ENCODE measurements at regions not wholly inside any gene's neighbourhood (a gene's known extent, or its start where the extent isn't known, plus 50 kb on each side); places are given as distances from the start of the nearest gene placed in this dataset.

- DNase-seq (ENCODE audit: low read depth in 3 of 3, low spot score in 1 of 3): peak in 1 of 3 donors; percentile 28
Measured at GRCh38 chr14:49971156-49972130, 78.6 kb downstream of the ARF6 start.

- DNase-seq (ENCODE audit: low read depth in 3 of 3, low spot score in 1 of 3): no peak
Measured at GRCh38 chr14:49972131-49972671, 79.3 kb downstream of the ARF6 start.

GRCh38 chr14:49972823-49973222 lies 79.9 kb downstream of the ARF6 start:
- DNase-seq (ENCODE audit: low read depth in 3 of 3, low spot score in 1 of 3): no peak

DNA sequence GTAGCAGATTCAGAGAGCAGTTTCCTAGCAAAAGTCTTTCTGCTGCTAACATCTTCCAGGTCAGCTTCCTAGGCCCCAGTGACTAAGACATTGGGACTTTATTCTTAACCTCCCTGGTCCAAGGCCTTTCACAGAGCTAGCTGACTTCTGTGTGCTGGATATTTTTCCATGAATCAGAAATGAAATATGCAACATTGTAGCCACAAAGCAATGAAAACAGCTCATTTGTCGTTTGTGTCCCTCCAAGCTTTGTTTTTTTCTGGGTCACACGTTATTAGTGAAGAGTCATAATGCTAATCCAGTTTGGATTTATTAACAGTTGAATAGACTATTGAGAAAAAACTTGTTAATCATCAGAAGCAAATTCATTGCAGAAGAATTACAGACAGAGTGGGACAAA lies 82.4 kb downstream of the ARF6 start:
- DNase-seq (ENCODE audit: low read depth in 3 of 3, low spot score in 1 of 3): no peak

DNA sequence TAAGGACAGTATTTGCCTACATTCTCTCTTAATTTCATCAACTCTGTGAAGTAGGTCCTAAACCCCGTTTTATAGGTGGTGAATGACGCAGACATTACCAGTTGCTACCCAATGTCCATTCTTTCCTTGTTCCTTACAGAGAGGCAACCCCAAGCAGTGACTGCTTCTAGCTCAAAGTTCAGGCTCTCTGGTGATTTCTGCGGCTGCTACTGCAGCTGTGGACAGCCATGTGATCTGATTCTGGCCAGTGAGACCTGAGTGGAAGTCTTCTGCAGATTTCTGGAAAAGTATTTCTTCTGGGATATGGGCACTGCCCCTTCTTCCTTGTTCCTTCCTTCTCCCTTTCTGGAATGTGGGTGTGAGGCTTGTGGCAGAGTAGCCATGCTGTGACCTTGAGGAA lies 82.9 kb downstream of the ARF6 start:
- no peak for DNase-seq (ENCODE audit: low read depth in 3 of 3, low spot score in 1 of 3)

- DNase-seq (ENCODE audit: low read depth in 3 of 3, low spot score in 1 of 3): no peak
Measured at GRCh38 chr14:49977126-49977841, 84.4 kb downstream of the ARF6 start.

GRCh38 chr14:49980027-49980426 lies 87.1 kb downstream of the ARF6 start:
- no peak for DNase-seq (ENCODE audit: low read depth in 3 of 3, low spot score in 1 of 3)

GRCh38 chr14:49982082-49982481 lies 89.2 kb downstream of the ARF6 start:
- no peak for DNase-seq (ENCODE audit: low read depth in 3 of 3, low spot score in 1 of 3)

GRCh38 chr14:49982501-49982951 lies 89.6 kb downstream of the ARF6 start:
- no peak for DNase-seq (ENCODE audit: low read depth in 3 of 3, low spot score in 1 of 3)

DNA sequence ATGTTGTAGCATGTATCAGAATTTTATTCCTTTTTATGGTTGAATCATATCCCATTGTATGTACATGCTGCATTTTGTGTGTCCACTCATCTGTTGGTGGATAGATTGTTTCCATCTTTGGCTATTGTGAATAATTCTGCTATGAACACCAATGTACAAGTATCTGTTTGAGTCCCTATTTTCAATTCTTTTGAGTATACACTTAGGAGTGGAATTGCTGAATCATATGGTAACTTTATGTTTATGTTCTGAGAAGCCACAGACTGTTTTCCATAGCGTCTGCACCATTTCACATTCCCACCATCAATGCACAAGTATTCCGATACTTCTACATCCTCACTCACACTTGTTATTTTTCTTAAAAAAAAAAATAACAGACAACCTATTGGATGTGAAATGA lies 91.5 kb downstream of the ARF6 start:
- DNase-seq (ENCODE audit: low read depth in 3 of 3, low spot score in 1 of 3): no peak

DNA sequence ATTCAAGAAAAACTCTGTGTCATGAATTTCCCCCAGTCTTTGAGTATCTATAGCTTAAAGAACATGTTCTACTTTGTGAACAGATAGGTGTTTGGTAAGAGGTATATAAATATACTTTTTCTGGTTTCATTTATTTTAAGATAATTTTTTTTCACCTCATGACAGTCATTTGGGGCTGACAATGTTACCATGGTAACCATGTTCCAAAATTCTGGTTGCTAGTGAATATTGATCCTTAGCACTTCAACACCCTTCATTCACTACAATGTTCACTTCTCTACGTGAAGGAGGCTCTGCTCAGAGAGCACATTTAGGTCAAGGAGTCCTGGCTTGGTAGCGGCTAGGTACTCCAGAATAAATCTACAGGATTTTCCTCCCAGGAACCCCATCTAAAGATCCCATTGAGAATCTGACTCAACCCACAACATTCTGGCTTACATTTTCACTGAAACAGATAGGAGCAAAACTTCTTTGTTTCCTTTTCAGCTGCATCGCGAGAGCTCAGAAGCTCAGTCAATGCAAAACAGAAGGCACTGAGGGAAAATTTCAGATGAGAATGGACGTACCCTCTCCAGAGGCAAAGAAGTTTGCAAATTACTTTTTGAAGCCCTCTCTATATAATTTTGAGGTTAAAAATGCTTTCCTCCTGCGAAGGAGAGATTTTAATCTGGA lies 93.6 kb downstream of the ARF6 start:
- DNase-seq (ENCODE audit: low read depth in 3 of 3, low spot score in 1 of 3): no peak

DNA sequence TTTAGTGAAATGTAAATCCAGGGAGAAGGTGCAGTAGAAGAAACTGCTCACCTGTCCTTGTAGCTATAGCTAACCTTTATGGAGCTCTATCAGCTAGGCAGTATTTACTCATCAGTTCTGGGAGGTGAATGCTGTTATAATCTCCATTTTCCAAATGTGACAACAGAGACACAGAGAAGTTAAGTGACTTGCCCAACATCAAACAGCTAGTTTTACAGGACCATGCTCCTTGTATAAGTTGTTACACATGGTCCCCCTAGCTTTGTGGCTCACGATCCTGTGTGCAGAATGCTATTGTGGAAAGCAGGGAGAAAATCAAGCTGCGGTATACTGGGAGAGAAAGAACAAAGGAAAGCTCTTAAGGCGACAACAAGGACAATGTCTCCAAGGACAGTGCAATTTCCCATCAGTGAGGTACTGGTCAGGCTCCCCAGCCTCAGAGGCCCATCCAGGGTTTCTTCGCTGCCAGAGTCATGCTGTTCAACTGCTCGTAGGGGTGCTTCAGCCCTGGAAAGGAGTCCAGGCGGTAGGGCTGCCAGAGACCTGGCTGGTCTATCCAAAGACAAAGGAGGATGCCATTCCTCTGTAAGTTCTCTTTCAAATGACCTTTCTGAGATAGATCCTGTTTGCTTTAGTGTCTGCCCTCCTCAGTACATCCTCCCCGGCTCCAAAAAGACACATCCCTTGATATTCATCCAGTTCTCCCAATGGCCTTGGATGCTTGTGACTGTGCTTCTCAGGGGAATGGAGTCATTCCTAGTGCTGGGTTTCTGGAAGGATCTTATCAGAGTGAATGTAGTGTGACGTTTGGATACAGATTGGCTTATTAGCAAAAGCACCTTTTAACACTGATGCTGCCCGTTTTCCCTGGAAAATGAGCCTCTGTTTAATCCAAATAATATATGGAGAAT lies 95.5 kb downstream of the ARF6 start:
- no peak for DNase-seq (ENCODE audit: low read depth in 3 of 3, low spot score in 1 of 3)

DNA sequence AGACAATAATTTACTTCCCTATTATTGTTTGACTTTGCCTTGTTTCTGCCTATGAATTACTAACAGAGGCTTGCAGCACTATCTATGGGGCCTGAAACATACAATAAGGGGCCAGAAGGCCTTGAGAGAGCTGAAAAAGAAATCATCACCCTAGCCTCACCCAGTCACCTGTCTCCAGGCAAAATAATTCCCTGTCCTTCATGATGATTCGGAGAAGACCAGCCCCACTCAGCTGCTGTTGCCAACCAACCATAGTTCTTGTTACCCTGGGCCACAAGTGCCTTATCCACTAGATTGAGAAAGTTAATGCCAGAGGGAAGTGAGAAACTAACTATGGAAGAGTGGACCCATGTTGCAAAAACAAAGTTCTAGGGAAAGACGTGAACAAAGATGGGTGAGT lies 97.1 kb downstream of the ARF6 start:
- no peak for DNase-seq (ENCODE audit: low read depth in 3 of 3, low spot score in 1 of 3)

- no peak for DNase-seq (ENCODE audit: low read depth in 3 of 3, low spot score in 1 of 3)
Measured at GRCh38 chr14:49991491-49991890, 98.6 kb downstream of the ARF6 start.

DNA sequence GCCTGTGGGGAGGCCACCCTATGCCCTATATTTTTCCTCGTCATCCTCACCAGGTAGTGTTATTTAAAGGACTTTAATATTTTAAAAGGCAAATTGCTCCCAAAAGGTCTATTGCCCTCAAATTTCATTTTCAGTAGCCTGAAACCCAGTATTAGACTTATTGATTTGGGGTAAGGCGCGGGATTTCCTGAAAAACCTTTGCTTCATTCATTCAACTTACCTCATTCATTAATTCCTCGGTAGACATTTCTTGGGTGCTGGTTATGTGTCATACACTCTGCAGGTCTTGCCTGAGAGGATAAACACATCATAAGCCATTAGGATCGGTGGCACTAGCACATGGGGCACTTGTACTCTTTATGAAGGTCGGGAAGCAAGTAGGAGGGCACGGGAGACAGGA lies 99.2 kb downstream of the ARF6 start:
- no peak for DNase-seq (ENCODE audit: low read depth in 3 of 3, low spot score in 1 of 3)

GRCh38 chr14:49992448-49992847 lies 99.6 kb downstream of the ARF6 start:
- no peak for DNase-seq (ENCODE audit: low read depth in 3 of 3, low spot score in 1 of 3)

GRCh38 chr14:49992901-49993339 lies 100.0 kb downstream of the ARF6 start:
- DNase-seq (ENCODE audit: low read depth in 3 of 3, low spot score in 1 of 3): no peak

DNA sequence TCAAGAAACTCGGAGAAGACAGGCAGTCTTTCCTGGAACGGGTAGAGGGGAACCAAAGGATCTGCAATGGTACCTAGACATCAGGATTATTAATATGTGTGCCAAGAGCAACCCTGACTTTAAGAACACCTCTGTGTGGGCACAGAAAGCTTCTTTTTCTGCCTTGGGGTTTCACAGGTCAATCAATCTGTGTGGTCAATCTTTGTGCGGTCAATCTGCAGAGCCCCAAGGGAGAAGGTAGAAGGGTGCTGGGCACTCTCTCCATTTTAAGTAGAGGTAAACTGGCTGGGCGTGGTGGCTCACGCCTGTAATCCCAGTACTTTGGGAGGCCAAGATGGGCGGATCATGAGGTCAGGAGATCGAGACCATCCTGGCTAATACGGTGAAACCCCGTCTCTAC lies 100.7 kb downstream of the ARF6 start:
- DNase-seq (ENCODE audit: low read depth in 3 of 3, low spot score in 1 of 3): no peak

- no peak for DNase-seq (ENCODE audit: low read depth in 3 of 3, low spot score in 1 of 3)
Measured at GRCh38 chr14:49994951-49995561, 102.2 kb downstream of the ARF6 start.

DNA sequence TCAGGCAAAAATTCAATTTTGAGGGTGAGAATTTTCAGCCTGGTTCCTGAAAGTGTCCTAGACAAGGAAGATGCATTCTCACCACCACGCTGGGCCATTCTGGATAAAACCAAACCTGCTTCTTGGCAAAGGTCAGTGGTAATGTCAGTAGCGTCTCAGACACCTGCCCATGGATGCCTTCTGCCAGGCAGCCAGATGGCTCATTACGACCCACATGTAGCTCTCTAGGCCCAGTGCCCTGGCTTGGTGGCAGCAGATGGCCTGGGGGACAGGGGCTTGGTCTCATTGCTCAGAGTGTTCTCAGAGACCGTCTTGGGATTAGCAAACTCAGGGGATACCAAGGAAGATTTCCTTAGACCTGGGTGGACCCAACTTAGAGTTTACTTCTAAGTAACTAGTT lies 105.1 kb downstream of the ARF6 start:
- DNase-seq (ENCODE audit: low read depth in 3 of 3, low spot score in 1 of 3): no peak

All from stimulated activated CD4-positive, alpha-beta T cell treated with anti-CD3 and anti-CD28 coated beads, TNF-alpha, amount 100 ng/mL, for 1 hour (primary cell).